Fibroblast of lung (primary cell): ENCODE measurements at regions not wholly inside any gene's neighbourhood (a gene's known extent, or its start where the extent isn't known, plus 50 kb on each side); places are given as distances from the start of the nearest gene placed in this dataset.
A peak's percentile ranks its signal among the peaks of the same experiment; 100 is the strongest.

ENCODE experiments used
- DNase-seq, 2 donors: peaks; one replicate each; pipeline versions ENCODE4 v3.0.0 to v3.0.0-alpha.2; 2010; ENCODE audit warnings: low read depth in 2 of 2
- H2AFZ ChIP-seq: 2 replicates; pipeline ENCODE4 v1.5.1; 2012; ENCODE audit warnings: low read length, control low read depth, inconsistent platforms
- H3K27ac ChIP-seq: 2 replicates; pipeline ENCODE4 v1.5.1; 2011; ENCODE audit warnings: low read length, control low read depth; ENCODE audit not compliant: insufficient read depth
- H3K27me3 ChIP-seq: 2 replicates; pipeline ENCODE4 v1.5.1; 2011; ENCODE audit warnings: mild to moderate bottlenecking, low read length; ENCODE audit not compliant: control insufficient read depth, insufficient read depth
- H3K36me3 ChIP-seq: 2 replicates; pipeline ENCODE4 v1.5.1; 2011; ENCODE audit warnings: low read length; ENCODE audit not compliant: control insufficient read depth, insufficient read depth
- H3K4me1 ChIP-seq: 2 replicates; pipeline ENCODE4 v1.5.1; 2011; ENCODE audit warnings: low read length; ENCODE audit not compliant: control insufficient read depth, insufficient read depth; ENCODE audit errors: extremely low read depth
- H3K4me2 ChIP-seq: 2 replicates; pipeline ENCODE4 v1.5.1; 2011; ENCODE audit warnings: low read length, control low read depth; ENCODE audit not compliant: insufficient read depth; ENCODE audit errors: extremely low read depth
- H3K4me3 ChIP-seq, 4 experiments: fragments of 200-600 bp in 1 of 4; sonication (generic) in 1 of 4; replicated peaks in 1 of 4; 2 replicates each; pipeline ENCODE4 v1.5.1; 2011 to 2016; ENCODE audit warnings: low read length in 4 of 4, low read depth in 3 of 4, mild to moderate bottlenecking in 3 of 4, control low read depth in 2 of 4, inconsistent platforms in 1 of 4, mixed read lengths in 1 of 4; ENCODE audit not compliant: insufficient read depth in 1 of 4; ENCODE audit errors: control extremely low read depth in 1 of 4
- H3K79me2 ChIP-seq: 2 replicates; pipeline ENCODE4 v1.5.1; 2012; ENCODE audit warnings: mild to moderate bottlenecking, low read length, inconsistent platforms; ENCODE audit not compliant: control insufficient read depth, insufficient read depth
- H3K9ac ChIP-seq: 2 replicates; pipeline ENCODE4 v1.5.1; 2011; ENCODE audit warnings: mild to moderate bottlenecking, low read length, control low read depth; ENCODE audit not compliant: insufficient read depth
- H3K9me3 ChIP-seq: 2 replicates; pipeline ENCODE4 v1.5.1; 2012; ENCODE audit warnings: low read depth, low read length; ENCODE audit not compliant: control insufficient read depth, insufficient read depth
- H4K20me1 ChIP-seq: 2 replicates; pipeline ENCODE4 v1.5.1; 2011; ENCODE audit warnings: low read length; ENCODE audit not compliant: control insufficient read depth, insufficient read depth; ENCODE audit errors: extremely low read depth
- EZH2 ChIP-seq: IDR thresholded peaks from 2 replicates; pipeline ENCODE4 v1.5.1; 2012; ENCODE audit warnings: low read length, control low read depth, mild to moderate bottlenecking; ENCODE audit errors: missing control alignments
- TF ChIP-seq, protein P1 (sequence below), 2 donors: IDR thresholded peaks in 1 of 2; conservative IDR thresholded peaks in 1 of 2; 1 replicate in 1 of 2; 2 replicates in 1 of 2; pipeline ENCODE4 v1.5.1; 2011 to 2012; ENCODE audit warnings: low read length in 2 of 2, control low read depth in 1 of 2, inconsistent platforms in 1 of 2, low read depth in 1 of 2, mild to moderate bottlenecking in 1 of 2

DNA sequence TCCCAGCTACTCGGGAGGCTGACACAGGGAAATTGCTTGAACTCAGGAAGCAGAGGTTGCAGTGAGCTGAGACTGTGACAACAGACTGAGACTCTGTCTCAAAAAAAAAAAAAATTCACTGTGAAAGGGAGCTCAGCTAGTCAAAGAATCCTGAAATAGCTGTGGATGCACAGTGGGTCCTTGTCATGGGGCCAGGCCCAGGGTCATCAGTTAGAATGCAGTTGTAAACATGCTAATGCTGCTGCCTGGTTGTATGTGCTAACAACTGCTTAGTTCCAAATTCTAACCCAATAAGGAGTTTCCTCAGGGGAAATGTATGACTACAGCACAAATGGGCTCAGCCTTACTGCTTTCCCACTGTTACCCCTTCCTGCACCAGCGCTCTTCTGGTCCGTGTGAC lies 84.0 kb downstream of the PALM2AKAP2 start:
- DNase-seq, result no peak
- Histone ChIP-seq H4K20me1 (no peaks in the 10 kb centered on the region), H3K4me2 (no peak overlapping the region), H3K4me1 (peaks cover 4% of the 10 kb centered on the region), H3K9me3 (no peaks in the 10 kb centered on the region), H3K9ac (no peak overlapping the region), H3K27me3 (no peaks in the 10 kb centered on the region), H2AFZ (no peak overlapping the region), H3K79me2 (no peaks in the 10 kb centered on the region), H3K36me3 (no peaks in the 10 kb centered on the region), H3K27ac (no peak overlapping the region), H3K4me3 (no peak overlapping the region)
- TF ChIP-seq EZH2, result no peak
- TF ChIP-seq, protein P1, sequence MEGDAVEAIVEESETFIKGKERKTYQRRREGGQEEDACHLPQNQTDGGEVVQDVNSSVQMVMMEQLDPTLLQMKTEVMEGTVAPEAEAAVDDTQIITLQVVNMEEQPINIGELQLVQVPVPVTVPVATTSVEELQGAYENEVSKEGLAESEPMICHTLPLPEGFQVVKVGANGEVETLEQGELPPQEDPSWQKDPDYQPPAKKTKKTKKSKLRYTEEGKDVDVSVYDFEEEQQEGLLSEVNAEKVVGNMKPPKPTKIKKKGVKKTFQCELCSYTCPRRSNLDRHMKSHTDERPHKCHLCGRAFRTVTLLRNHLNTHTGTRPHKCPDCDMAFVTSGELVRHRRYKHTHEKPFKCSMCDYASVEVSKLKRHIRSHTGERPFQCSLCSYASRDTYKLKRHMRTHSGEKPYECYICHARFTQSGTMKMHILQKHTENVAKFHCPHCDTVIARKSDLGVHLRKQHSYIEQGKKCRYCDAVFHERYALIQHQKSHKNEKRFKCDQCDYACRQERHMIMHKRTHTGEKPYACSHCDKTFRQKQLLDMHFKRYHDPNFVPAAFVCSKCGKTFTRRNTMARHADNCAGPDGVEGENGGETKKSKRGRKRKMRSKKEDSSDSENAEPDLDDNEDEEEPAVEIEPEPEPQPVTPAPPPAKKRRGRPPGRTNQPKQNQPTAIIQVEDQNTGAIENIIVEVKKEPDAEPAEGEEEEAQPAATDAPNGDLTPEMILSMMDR (conservative IDR thresholded peaks at IDR 0.05 in 1 of 2, IDR thresholded peaks at IDR 0.05 in 1 of 2; ENCODE audit: low read depth in 1 of 2, low read length in 2 of 2), result no peak

DNA sequence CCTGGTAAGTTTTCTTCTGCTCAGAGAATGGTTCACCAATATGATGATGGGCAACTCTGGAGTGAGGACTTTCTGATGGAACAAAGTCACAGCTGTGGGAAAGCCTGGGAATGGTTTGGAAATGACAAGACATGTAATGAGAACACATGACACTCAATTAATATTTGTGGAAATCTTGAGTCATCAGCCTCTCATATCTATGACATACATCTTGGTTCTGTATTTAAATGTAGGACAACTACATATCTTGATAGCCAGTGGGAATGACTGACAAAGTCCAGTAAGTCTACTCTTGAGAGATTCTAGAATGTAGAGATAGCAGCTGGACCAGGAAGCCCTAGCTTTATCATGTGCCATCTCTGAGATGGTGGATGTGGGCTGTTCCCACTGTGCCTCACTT lies 85.5 kb downstream of the PALM2AKAP2 start:
- Histone ChIP-seq H3K36me3 (no peaks in the 10 kb centered on the region), H3K79me2 (no peaks in the 10 kb centered on the region), H3K4me3 (no peak overlapping the region), H3K4me2 (no peak overlapping the region), H3K9me3 (no peaks in the 10 kb centered on the region), H3K4me1 (peaks cover 4% of the 10 kb centered on the region), H2AFZ (no peak overlapping the region), H3K9ac (no peak overlapping the region), H4K20me1 (no peaks in the 10 kb centered on the region), H3K27me3 (no peaks in the 10 kb centered on the region), H3K27ac (no peak overlapping the region)
- TF ChIP-seq EZH2, result no peak
- TF ChIP-seq, protein P1 (conservative IDR thresholded peaks at IDR 0.05 in 1 of 2, IDR thresholded peaks at IDR 0.05 in 1 of 2; ENCODE audit: low read depth in 1 of 2, low read length in 2 of 2), result no peak
- no peak for DNase-seq

DNA sequence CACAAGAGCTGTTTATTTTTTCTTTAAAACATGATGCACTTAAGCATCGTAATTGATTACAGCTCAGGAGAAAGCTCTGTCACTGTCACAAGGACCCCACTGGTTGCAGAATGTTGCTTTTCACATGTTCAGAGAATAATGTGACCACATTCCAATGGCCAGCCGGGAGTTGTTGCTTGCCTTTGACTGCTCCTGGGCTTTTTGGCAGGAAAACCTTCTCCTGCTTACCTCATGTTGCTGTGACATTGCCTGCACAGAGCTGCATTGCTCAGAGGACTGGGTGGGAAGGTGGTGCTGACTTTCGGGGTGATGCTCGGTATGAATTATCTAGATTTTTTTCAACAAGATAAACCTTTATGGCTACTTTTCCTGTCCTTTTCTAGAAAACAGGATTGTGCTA lies 88.2 kb downstream of the PALM2AKAP2 start:
- no peak overlapping the region for H3K4me3 ChIP-seq
- H3K79me2 ChIP-seq, result no peaks in the 10 kb centered on the region
- H3K27me3 ChIP-seq, result no peaks in the 10 kb centered on the region
- H2AFZ ChIP-seq, result no peak overlapping the region
- H3K9me3 ChIP-seq, result no peaks in the 10 kb centered on the region
- H3K4me2 ChIP-seq, result peak overlapping the region; percentile 17
- H3K36me3 ChIP-seq, result no peaks in the 10 kb centered on the region
- DNase-seq, result peak; percentile 27 to 77
- no peak overlapping the region for H3K27ac ChIP-seq
- peaks cover 4% of the 10 kb centered on the region for H3K4me1 ChIP-seq
- no peak overlapping the region for H3K9ac ChIP-seq
- TF ChIP-seq, protein P1 (conservative IDR thresholded peaks at IDR 0.05 in 1 of 2, IDR thresholded peaks at IDR 0.05 in 1 of 2; ENCODE audit: low read depth in 1 of 2, low read length in 2 of 2), result no peak
- no peak for TF ChIP-seq EZH2
- no peaks in the 10 kb centered on the region for H4K20me1 ChIP-seq
